IPS-NIHi11 (cell line): ENCODE measurements at regions not wholly inside any gene's neighbourhood (a gene's known extent, or its start where the extent isn't known, plus 50 kb on each side); places are given as distances from the start of the nearest gene placed in this dataset.
A peak's percentile ranks its signal among the peaks of the same experiment; 100 is the strongest.

Experiments
- DNase-seq: peaks from one replicate; pipeline ENCODE4 v3.0.0; 2012; ENCODE audit warnings: mixed read lengths, low spot score

DNA sequence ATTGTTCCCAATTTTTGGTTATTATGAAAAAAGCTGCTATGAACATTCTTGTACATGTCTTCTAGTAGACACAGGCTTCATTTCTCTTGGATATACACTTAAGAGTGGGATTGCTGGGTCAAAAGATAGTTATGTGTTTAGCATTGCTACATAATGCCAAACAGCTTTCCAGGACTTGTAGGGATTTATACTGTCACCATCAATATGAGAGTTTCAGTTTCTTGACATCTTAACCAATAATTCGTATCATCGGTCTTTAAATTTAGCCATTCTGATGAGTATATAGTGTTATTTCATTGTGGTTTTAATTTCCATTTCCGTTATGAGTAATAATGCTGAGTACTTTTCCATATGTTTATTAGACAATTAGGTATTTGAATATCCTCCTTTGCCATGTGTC is 190.3 kb upstream of the PFN2 start:
- no peak for DNase-seq

DNA sequence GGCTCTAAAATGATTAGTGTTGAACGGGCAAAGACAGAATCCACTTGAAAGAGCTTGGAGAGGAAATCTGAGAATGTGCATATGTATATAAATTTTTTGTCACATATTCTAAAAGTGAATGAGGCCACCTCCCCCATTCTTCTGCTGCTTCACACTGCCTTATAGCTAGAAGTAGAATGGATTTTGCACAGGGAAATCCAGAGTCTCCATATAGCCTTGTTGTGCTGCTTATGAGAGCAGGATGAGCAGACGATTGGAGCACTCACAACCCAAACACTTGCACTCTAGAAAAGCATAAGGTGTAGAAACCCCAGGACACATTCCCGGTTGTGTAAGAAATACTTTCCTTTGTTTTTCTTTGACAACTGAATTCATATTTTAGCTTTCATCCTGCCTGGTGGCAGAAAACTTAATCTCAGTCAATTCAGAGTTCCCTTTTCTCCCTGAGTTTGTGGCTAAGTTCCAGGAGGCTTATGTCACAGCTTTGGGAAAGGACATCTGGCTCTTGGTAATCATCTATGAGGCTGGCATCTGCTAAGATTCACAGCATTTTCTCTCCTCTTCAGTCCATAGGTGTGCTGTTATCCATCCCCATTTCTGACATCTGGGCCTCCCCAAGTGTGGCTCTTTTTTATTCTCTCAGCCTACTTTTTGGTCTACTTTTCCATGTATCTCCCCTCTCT is 188.4 kb upstream of the PFN2 start:
- no peak for DNase-seq

- DNase-seq, result no peak
Measured at GRCh38 chr3:150152567-150152966, 181.9 kb upstream of the PFN2 start.

GRCh38 chr3:150150633-150151032 is 179.9 kb upstream of the PFN2 start:
- DNase-seq, result no peak

- peak; percentile 34 for DNase-seq
Measured at GRCh38 chr3:150149651-150150051, 179.0 kb upstream of the PFN2 start.

GRCh38 chr3:150148227-150148626 is 177.5 kb upstream of the PFN2 start:
- DNase-seq, result no peak

- no peak for DNase-seq
Measured at GRCh38 chr3:150147776-150148175, 177.1 kb upstream of the PFN2 start.

GRCh38 chr3:150146991-150147761 is 176.5 kb upstream of the PFN2 start:
- no peak for DNase-seq

- DNase-seq, result no peak
Measured at GRCh38 chr3:150145659-150146058, 175.0 kb upstream of the PFN2 start.

DNA sequence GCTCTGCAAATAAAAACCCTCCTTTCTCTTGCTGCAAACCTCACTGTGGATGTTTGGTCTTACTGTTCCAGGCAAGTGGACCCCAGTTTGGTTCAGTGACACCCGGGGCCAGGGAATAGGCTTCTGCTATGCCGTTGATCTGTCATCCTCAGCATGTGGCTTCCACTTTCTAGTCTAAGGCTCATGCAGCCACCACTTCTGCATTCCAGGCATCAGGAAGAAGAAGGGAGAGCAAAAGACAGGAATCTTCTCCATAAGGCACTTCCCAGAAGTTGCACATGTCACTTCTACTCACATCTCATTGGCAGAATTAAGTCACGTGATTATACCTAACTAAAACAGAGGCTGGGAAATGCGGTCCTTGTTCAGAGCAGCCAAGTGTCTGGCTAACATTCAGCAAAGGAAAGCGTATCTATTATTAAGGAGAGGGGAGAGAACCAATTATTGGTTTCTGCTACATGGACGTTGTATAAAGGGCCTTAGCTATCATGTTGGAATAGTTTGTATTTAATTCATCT is 173.6 kb upstream of the PFN2 start:
- no peak for DNase-seq

GRCh38 chr3:150142936-150143335 is 172.2 kb upstream of the PFN2 start:
- DNase-seq, result no peak

- DNase-seq, result no peak
Measured at GRCh38 chr3:150141790-150142326, 171.2 kb upstream of the PFN2 start.

DNA sequence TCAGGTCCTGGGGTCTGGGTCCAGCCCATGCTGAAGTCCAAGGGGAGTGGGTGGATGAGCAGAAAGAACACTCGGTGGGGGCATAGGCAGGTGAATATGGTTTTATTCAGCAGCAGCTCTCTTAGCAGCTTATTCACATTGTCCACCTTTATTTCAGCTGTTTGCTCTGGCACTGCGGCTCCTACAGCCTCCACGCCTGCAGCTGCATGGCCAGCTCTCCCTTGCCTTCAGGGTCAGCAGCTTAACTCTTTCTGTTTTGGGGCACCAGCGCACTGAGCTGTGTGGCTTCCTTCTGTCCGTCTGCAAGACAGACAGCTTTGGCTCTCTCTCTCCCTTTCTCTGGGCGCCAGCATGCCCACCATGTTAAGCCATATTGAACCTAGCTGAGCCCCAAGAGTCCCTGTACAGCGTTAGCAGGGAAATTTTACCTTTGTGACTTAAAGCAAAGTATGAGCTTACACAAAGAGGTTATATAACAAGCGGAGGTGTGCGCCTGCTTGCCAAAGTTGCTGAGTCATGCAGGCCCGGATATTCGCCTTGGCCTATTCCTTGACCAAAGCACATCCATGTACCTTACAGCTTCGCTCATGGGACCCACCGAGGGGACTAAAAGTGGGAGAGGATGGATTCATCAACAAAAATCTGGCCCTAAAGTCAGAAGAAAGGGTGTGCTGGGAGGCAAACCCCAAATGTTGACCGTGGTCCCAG is 170.1 kb upstream of the PFN2 start:
- no peak for DNase-seq

GRCh38 chr3:150138824-150139223 is 168.1 kb upstream of the PFN2 start:
- no peak for DNase-seq

GRCh38 chr3:150136242-150136641 is 165.5 kb upstream of the PFN2 start:
- no peak for DNase-seq

DNA sequence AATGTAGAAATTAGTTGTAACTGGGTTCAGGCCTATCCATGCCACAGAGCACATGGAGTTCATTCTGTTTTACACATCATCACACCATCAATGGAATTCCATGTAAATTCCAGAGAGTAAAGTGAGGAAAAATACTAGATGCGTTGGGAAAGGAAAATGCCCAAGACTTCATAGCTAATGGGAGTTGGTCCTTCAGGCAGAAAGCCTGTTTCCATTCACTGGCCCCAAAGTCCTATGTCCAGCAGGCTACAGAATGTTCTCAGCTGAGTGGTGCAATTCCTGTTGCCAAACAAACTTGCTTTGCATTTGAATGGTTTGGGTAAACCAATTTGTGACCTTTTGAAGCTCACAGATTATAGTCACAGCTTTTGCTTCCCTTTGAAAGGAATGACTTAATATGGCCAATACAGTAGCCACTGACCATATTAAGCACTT is 164.6 kb upstream of the PFN2 start:
- no peak for DNase-seq

DNA sequence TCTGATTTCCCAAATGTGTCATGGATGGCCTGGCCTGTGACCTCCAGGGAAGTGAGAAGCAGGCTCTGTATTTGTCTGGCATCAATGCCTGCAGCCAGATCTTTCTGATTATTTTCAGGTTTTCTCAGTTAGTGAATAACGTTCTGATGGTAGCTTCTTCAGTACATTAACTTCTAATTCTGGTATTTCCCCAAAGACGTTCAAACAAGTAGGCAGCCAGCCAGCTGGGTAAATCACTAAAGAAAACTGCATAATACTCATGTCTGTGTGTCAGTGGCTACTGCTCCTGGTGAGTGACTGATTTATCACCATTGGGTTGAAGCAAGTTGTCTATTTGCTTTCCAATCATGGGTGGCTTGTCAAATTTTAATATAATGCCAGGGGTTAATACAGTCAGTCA is 162.6 kb upstream of the PFN2 start:
- no peak for DNase-seq

DNA sequence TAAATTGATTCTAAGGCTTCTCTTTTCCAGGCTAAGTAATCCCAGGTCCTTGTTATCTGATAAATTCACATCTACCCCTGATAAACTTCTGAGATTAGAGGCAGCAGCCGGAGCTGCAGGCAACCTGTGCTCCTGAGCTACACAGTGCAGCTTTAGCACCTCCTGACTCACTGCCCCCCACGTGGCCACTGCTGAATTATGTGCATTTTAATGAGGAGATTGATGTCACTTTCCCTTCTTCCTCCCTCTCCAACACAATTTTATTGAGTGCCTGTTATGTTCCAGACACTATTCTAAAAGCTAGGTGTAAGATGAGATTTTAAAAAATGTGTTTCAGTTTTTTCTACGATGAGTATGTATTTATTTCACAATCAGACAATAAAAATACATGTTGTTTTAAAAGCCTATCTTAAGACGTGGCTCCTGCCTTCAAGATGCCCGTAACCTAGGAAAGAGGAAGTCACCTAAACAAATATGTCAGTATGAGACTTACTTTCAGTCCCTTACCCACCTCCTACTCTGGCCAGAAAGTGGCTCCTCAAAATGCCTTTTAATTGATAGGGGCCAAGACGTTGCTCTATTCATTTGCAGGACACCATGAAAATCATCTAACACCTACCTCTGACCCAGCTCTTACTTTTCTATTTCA is 161.5 kb upstream of the PFN2 start:
- no peak for DNase-seq

DNA sequence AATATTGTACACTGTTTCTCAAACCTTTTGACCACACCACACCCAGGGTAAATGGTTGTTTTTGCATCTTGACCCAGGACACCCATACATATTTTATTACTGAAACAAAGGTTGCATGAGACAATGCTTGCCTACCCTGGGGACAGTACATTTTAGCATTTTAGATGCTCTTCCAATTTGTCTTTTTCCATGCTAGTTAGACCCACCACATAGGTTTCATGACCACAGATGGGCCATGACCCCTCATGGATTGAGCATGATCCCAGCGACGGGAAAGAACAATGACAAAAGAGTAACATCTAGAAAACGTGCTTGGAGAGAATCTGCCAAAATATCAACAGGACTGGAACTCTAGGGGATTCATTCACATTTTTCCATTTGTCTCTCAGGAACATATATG is 161.0 kb upstream of the PFN2 start:
- DNase-seq, result no peak

DNA sequence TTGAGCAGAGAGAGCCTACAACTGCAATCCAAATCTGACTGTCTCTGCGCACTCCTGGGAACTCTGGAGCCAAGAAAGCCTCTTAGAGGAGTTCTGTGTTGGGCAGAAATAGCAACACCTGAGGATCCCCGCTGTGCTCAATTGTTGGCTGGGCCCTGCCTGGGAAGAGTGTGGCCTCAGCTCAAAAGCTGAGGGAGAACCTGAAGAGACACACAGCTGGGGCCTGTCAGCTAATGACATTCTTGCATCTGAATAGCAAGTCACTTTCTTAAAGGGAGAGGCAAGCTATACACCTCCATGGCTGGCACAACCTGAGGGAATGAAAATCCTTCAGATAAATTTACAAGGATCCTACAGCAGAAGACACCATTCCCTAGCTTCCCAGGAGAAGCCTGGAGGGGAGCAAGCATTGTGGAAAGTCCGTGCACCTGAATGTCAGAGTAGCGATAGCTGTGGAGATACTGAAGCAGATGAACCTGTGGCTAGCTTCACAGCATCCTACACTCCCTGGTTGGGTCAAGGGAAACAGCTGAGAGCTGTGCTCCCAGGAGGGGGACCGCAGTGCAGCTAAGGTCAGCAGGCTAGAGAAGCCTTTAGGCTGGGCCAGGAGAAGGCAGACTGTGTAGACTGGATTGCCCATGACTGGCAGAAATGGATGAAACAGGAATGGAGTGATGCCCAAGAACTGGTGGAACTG is 159.9 kb upstream of the PFN2 start:
- peak; percentile 68 for DNase-seq

DNA sequence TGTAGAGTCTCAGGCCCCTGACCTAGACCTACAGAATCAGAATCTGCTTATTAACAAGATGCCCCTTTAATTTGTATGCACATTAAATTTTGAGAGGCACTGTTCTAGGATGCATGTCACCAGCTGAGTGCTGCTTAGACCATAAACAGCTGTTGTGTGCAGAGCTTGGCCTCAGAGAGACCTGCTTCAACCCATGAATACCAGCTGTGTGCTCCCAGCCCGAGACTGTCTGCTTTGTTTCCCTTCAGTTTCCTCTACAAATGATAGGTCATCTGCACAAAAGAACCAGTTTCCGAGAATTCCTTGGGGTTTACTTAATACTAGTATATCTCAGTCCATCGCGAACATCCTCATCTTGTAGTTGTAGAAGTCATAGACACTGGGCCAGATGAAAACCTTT is 158.5 kb upstream of the PFN2 start:
- DNase-seq, result no peak
